ENCODE measurements at regions not wholly inside any gene's neighbourhood (a gene's known extent, or its start where the extent isn't known, plus 50 kb on each side); places are given as distances from the start of the nearest gene placed in this dataset.

GRCh38 chr20:51906049-51906448 is 103.7 kb upstream of the SALL4 start:
- ChIA-PET CTCF (interaction anchor here (1.6 kb wide), 1 partner anchor 106 kb away, joined by 4 read pairs; no protein-coding TSS in a partner anchor), POLR2A (no interaction called here)
- H3K27ac Mint-ChIP-seq (ENCODE audit: unreplicated experiment), result peak overlapping the region; percentile 15
- H3K9me3 Mint-ChIP-seq (ENCODE audit: unreplicated experiment), result no peaks in the 10 kb centered on the region
- H3K36me3 ChIP-seq (ENCODE audit: control insufficient read depth, insufficient read depth, low read length), result no peaks in the 10 kb centered on the region
- intact Hi-C loops (cut with micrococcal nuclease; ENCODE audit: unreplicated experiment), result loop anchor here (1.0 kb wide), 1 partner anchor 17 kb away; no protein-coding TSS in a partner anchor
- no peak overlapping the region for H3K4me3 ChIP-seq (ENCODE audit: low read depth, low read length)
- H3K4me1 ChIP-seq, result peaks cover 36% of the 10 kb centered on the region
- no peak overlapping the region for H3K4me3 Mint-ChIP-seq (ENCODE audit: unreplicated experiment)
- H3K4me1 Mint-ChIP-seq (ENCODE audit: low read depth, unreplicated experiment), result peaks cover 34% of the 10 kb centered on the region
- no TSS peak for BruUV-seq (replicated peaks)
- no peaks in the 10 kb centered on the region for H3K27me3 ChIP-seq (replicated peaks; ENCODE audit: control insufficient read depth, insufficient read depth, low read length)
- H3K36me3 Mint-ChIP-seq (ENCODE audit: insufficient read depth, unreplicated experiment), result peaks cover 5% of the 10 kb centered on the region
- no peaks in the 10 kb centered on the region for H3K27me3 Mint-ChIP-seq (ENCODE audit: insufficient read depth, unreplicated experiment)
- no peak for TF ChIP-seq CTCF (IDR thresholded peaks at IDR 0.05; ENCODE audit: insufficient read depth in 1 of 2, low read depth in 1 of 2, low read length in 1 of 2, severe bottlenecking in 1 of 2, unreplicated experiment in 1 of 2)
- no peak for DNase-seq
- H3K9me3 ChIP-seq, result no peaks in the 10 kb centered on the region

GRCh38 chr20:51902933-51903332 is 100.6 kb upstream of the SALL4 start:
- Histone ChIP-seq H3K4me3 (ENCODE audit: low read depth, low read length) (no peak overlapping the region), H3K27me3 (replicated peaks; ENCODE audit: control insufficient read depth, insufficient read depth, low read length) (no peaks in the 10 kb centered on the region), H3K36me3 (ENCODE audit: control insufficient read depth, insufficient read depth, low read length) (no peaks in the 10 kb centered on the region), H3K9me3 (no peaks in the 10 kb centered on the region), H3K4me1 (peaks cover 18% of the 10 kb centered on the region)
- ChIA-PET CTCF (interaction anchor here (0.5 kb wide), 1 partner anchor 88 kb away, joined by 10 read pairs; no protein-coding TSS in a partner anchor), POLR2A (no interaction called here)
- Mint-ChIP-seq H3K4me3 (ENCODE audit: unreplicated experiment) (no peak overlapping the region), H3K9me3 (ENCODE audit: unreplicated experiment) (no peaks in the 10 kb centered on the region), H3K4me1 (ENCODE audit: low read depth, unreplicated experiment) (peaks cover 32% of the 10 kb centered on the region), H3K27ac (ENCODE audit: unreplicated experiment) (peak overlapping the region; percentile 58), H3K27me3 (ENCODE audit: insufficient read depth, unreplicated experiment) (no peaks in the 10 kb centered on the region), H3K36me3 (ENCODE audit: insufficient read depth, unreplicated experiment) (peaks cover 5% of the 10 kb centered on the region)
- intact Hi-C loops (cut with micrococcal nuclease; ENCODE audit: unreplicated experiment), result no loop called here
- no peak for TF ChIP-seq CTCF (IDR thresholded peaks at IDR 0.05; ENCODE audit: insufficient read depth in 1 of 2, low read depth in 1 of 2, low read length in 1 of 2, severe bottlenecking in 1 of 2, unreplicated experiment in 1 of 2)
- no peak for DNase-seq
- no TSS peak for BruUV-seq (replicated peaks)

- intact Hi-C loops (cut with micrococcal nuclease; ENCODE audit: unreplicated experiment), result no loop called here
- H3K4me1 Mint-ChIP-seq (ENCODE audit: low read depth, unreplicated experiment), result peaks cover 35% of the 10 kb centered on the region
- H3K4me3 Mint-ChIP-seq (ENCODE audit: unreplicated experiment), result no peak overlapping the region
- ChIA-PET CTCF (no interaction called here), POLR2A (no interaction called here)
- no peaks in the 10 kb centered on the region for H3K27me3 Mint-ChIP-seq (ENCODE audit: insufficient read depth, unreplicated experiment)
- no peak overlapping the region for H3K27ac Mint-ChIP-seq (ENCODE audit: unreplicated experiment)
- TF ChIP-seq CTCF (IDR thresholded peaks at IDR 0.05; ENCODE audit: insufficient read depth in 1 of 2, low read depth in 1 of 2, low read length in 1 of 2, severe bottlenecking in 1 of 2, unreplicated experiment in 1 of 2), result no peak
- Histone ChIP-seq H3K4me3 (ENCODE audit: low read depth, low read length) (no peak overlapping the region), H3K36me3 (ENCODE audit: control insufficient read depth, insufficient read depth, low read length) (no peaks in the 10 kb centered on the region), H3K4me1 (peaks cover 12% of the 10 kb centered on the region), H3K9me3 (no peaks in the 10 kb centered on the region), H3K27me3 (replicated peaks; ENCODE audit: control insufficient read depth, insufficient read depth, low read length) (no peaks in the 10 kb centered on the region)
- BruUV-seq (replicated peaks), result no TSS peak
- no peak for DNase-seq
- no peaks in the 10 kb centered on the region for H3K9me3 Mint-ChIP-seq (ENCODE audit: unreplicated experiment)
- H3K36me3 Mint-ChIP-seq (ENCODE audit: insufficient read depth, unreplicated experiment), result no peaks in the 10 kb centered on the region
Observed at GRCh38 chr20:51900443-51900842, 98.1 kb upstream of the SALL4 start.

Data from Caco-2 (cell line).